Heart left ventricle (tissue), 16 donors: ENCODE measurements at regions not wholly inside any gene's neighbourhood (a gene's known extent, or its start where the extent isn't known, plus 50 kb on each side); places are given as distances from the start of the nearest gene placed in this dataset.
"Not testable (repeated sequence)": the region's sequence is repeated elsewhere in the genome, so short reads cannot be mapped to it uniquely, and the experiment has no call there.

Experiments
- ATAC-seq, 4 donors: fragments of 200-7000 bp; cut with Tn5 transposase; one replicate each; pipeline ENCODE4 v1.9.1; 2020 to 2022; ENCODE audit warnings: moderate library complexity in 4 of 4, mild to moderate bottlenecking in 3 of 4, moderate number of reproducible peaks in 1 of 4
- DNase-seq, 5 donors: peaks; one replicate each; pipeline ENCODE4 v3.0.0-alpha.2; 2020
- H3K27ac ChIP-seq, 12 donors: fragments of 200-600 bp; sonication (generic) in 4 of 12; one replicate each; pipeline versions ENCODE4 v1.5.0 to v1.8.0; 2016 to 2022; ENCODE audit warnings: mild to moderate bottlenecking in 2 of 12
- H3K27me3 ChIP-seq, 9 donors: fragments of 200-600 bp; sonication (generic) in 2 of 9; one replicate each; pipeline versions ENCODE4 v1.5.1 to v1.8.0; 2016 to 2022; ENCODE audit warnings: mild to moderate bottlenecking in 3 of 9
- H3K36me3 ChIP-seq, 9 donors: fragments of 200-600 bp; sonication (generic) in 2 of 9; one replicate each; pipeline versions ENCODE4 v1.5.0 to v1.8.0; 2018 to 2022; ENCODE audit warnings: mild to moderate bottlenecking in 2 of 9
- H3K4me1 ChIP-seq, 12 donors: fragments of 200-600 bp; sonication (generic) in 4 of 12; one replicate each; pipeline versions ENCODE4 v1.5.0 to v1.8.0; 2016 to 2022; ENCODE audit warnings: mild to moderate bottlenecking in 3 of 12
- H3K4me3 ChIP-seq, 12 donors: fragments of 200-600 bp; sonication (generic) in 4 of 12; one replicate each; pipeline versions ENCODE4 v1.5.0 to v1.8.0; 2017 to 2022; ENCODE audit warnings: mild to moderate bottlenecking in 9 of 12, moderate library complexity in 4 of 12
- H3K9me3 ChIP-seq, 12 donors: fragments of 200-600 bp; sonication (generic) in 4 of 12; one replicate each; pipeline versions ENCODE4 v1.5.0 to v1.8.0; 2016 to 2022; ENCODE audit warnings: mild to moderate bottlenecking in 1 of 12
- CTCF ChIP-seq, 12 donors: fragments of 200-600 bp; sonication (generic) in 4 of 12; IDR thresholded peaks; one replicate each; pipeline versions ENCODE4 v1.5.0 to v1.8.0; 2018 to 2022; ENCODE audit warnings: antibody characterized with exemption in 12 of 12, mild to moderate bottlenecking in 5 of 12
- POLR2A ChIP-seq, 2 donors: fragments of 450-650 bp; IDR thresholded peaks; one replicate each; pipeline ENCODE4 v1.6.1; 2017; ENCODE audit warnings: antibody characterized with exemption in 2 of 2, mild to moderate bottlenecking in 2 of 2, moderate library complexity in 2 of 2
- WGBS, 4 donors: extraction: QIAGEN DNeasy Blood & Tissue Kit in 2 of 4; methylation state at CpG; one replicate each; pipeline versions ENCODE4 v1.1.5 to v1.1.7; 2013 to 2018; 5-methylcytosine and 5-hydroxymethylcytosine counted together
- intact Hi-C, 10 donors: fragments of 100-400 bp; cut with DNase I; formaldehyde crosslinking; loops; one replicate each; pipeline versions ENCODE4 v1.11.1 to v1.14.2; 2022
- donor health status: ischemic (EF 13 %, LVEDD 7.1; RV severe dilation, severe dysfunction).
- donor health status: healthy with polysubstance abuse.
- donor health status: DM: no; HTN: yes; CAD: no.
- donor health status: DM: no; HTN: no; CAD: no.
- donor health status: ischemic (EF 25% LVEDD 6.9; RV normal size, moderate dysfunction).
- donor health status: ischemic (EF 25% LVEDD 5.7; RV mildly dilated, moderate dysfunction).
- donor health status: healthy.
- donor health status: DM: yes; HTN: yes; CAD: no.
- donor health status: ischemic (EF 35%, LVEDD 5.7; RV mildly dilated, moderate dysfunction).
- donor health status: nonischemic (EF 11% LVEDD 7.7; RV severe dilation, severe dysfunction).
- donor health status: DM: yes; HTN: yes; CAD: no.
- donor health status: PGD.
- donor health status: ischemic (EF 29% LVEDD 5.4; RV normal size, mild dysfunction).
- donor health status: nonischemic (EF 23%, LVEDD 6.1; RV moderate dilation, normal function).

GRCh38 chr3:194908496-194908895 lies 222.8 kb downstream of the FAM43A start:
- DNase-seq = no peak
- peaks cover 0 to 4% (median 0%) of the 10 kb centered on the region in 12 donors for H3K9me3 ChIP-seq
- H3K4me3 ChIP-seq = no peak overlapping the region
- H3K4me1 ChIP-seq = peaks cover 0 to 3% (median 0%) of the 10 kb centered on the region in 12 donors
- H3K27me3 ChIP-seq = no peaks in the 10 kb centered on the region
- WGBS, 4 donors = 88 to 93% (median 90%) methylated on average over 5 of the region's 5 CpGs
- intact Hi-C loops = no loop called here
- H3K27ac ChIP-seq = no peak overlapping the region
- TF ChIP-seq POLR2A (IDR thresholded peaks at IDR 0.05) (no peak), CTCF (IDR thresholded peaks at IDR 0.05) (no peak)
- no peak for ATAC-seq
- no peaks in the 10 kb centered on the region for H3K36me3 ChIP-seq

GRCh38 chr3:194908972-194909371 lies 223.3 kb downstream of the FAM43A start:
- intact Hi-C loops = no loop called here

GRCh38 chr3:194910414-194910984 lies 224.8 kb downstream of the FAM43A start:
- Histone ChIP-seq H3K27ac (no peak overlapping the region), H3K4me3 (no peak overlapping the region), H3K4me1 (peaks cover 0 to 3% (median 0%) of the 10 kb centered on the region in 12 donors), H3K9me3 (no peaks in the 10 kb centered on the region), H3K36me3 (no peaks in the 10 kb centered on the region), H3K27me3 (no peaks in the 10 kb centered on the region)
- TF ChIP-seq POLR2A (IDR thresholded peaks at IDR 0.05) = no peak
- no peak for TF ChIP-seq CTCF (IDR thresholded peaks at IDR 0.05)
- DNase-seq (no peak), ATAC-seq (no peak)
- 91 to 92% (median 92%) methylated on average over 7 of the region's 7 CpGs for WGBS, 4 donors
- intact Hi-C loops = no loop called here

More at GRCh38 chr3:194908972-194909371, 223.3 kb downstream of the FAM43A start:
- Histone ChIP-seq H3K27me3 (no peaks in the 10 kb centered on the region), H3K36me3 (no peaks in the 10 kb centered on the region), H3K9me3 (peaks cover 0 to 4% (median 0%) of the 10 kb centered on the region in 12 donors), H3K27ac (no peak overlapping the region), H3K4me1 (peaks cover 0 to 3% (median 0%) of the 10 kb centered on the region in 12 donors), H3K4me3 (no peak overlapping the region)
- TF ChIP-seq CTCF (IDR thresholded peaks at IDR 0.05) (peak in 4 of 12 donors; percentile 9 to 36 (median 24)), POLR2A (IDR thresholded peaks at IDR 0.05) (no peak)
- DNase-seq (no peak), ATAC-seq (peak in 1 of 4 donors; percentile 38)
- WGBS, 4 donors = 58 to 62% (median 61%) methylated on average over 5 of the region's 5 CpGs

- Histone ChIP-seq H3K4me3 (no peak overlapping the region), H3K27me3 (no peaks in the 10 kb centered on the region), H3K9me3 (peaks cover 0 to 7% (median under 1%) of the 10 kb centered on the region in 12 donors), H3K4me1 (no peaks in the 10 kb centered on the region), H3K36me3 (no peaks in the 10 kb centered on the region), H3K27ac (no peak overlapping the region)
- intact Hi-C loops = no loop called here
- TF ChIP-seq POLR2A (IDR thresholded peaks at IDR 0.05) (no peak), CTCF (IDR thresholded peaks at IDR 0.05) (no peak)
- DNase-seq (no peak), ATAC-seq (no peak)
- 91 to 93% (median 93%) methylated on average over 5 of the region's 5 CpGs for WGBS, 4 donors
Observed at GRCh38 chr3:194913316-194913715, 227.6 kb downstream of the FAM43A start.

GRCh38 chr3:194924889-194925288 lies 239.2 kb downstream of the FAM43A start:
- not testable (repeated sequence) for H3K9me3 ChIP-seq, ATAC-seq, H3K4me3 ChIP-seq, H3K27me3 ChIP-seq, H3K36me3 ChIP-seq, DNase-seq, H3K27ac ChIP-seq
- 62 to 74% (median 68%) methylated on average over 5 of the region's 5 CpGs for WGBS, 4 donors
- intact Hi-C loops = loop anchor here in 1 of 10 donors (5.0 kb wide), 1 partner anchor 38 kb away; no protein-coding TSS in a partner anchor
- H3K4me1 ChIP-seq = peaks cover 0 to 38% (median 9%) of the 10 kb centered on the region in 12 donors
